RWPE1 (cell line): ENCODE measurements at regions not wholly inside any gene's neighbourhood (a gene's known extent, or its start where the extent isn't known, plus 50 kb on each side); places are given as distances from the start of the nearest gene placed in this dataset.

Source experiments
- CTCF ChIA-PET: fragments of 350-600 bp; sonication (Branson Sonifier 250); formaldehyde crosslinking; extraction: SDS; loops from one replicate; lab custom pipeline; 2021; lab: Yijun Ruan, JAX
- POLR2A ChIA-PET: fragments of 400-600 bp; formaldehyde crosslinking; extraction: SDS; loops from one replicate; lab custom pipeline; 2020; ENCODE audit warnings: antibody characterized with exemption; ENCODE audit not compliant: low non-redundant PET; lab: Yijun Ruan, JAX
- DNase-seq: peaks from one replicate; pipeline ENCODE4 v3.0.0; 2012; ENCODE audit warnings: low spot score
- H3K27ac ChIP-seq: fragments of 450-650 bp; 2 replicates; pipeline ENCODE4 v1.5.1; 2017
- CTCF ChIP-seq: fragments of 450-650 bp; conservative IDR thresholded peaks from 2 replicates; pipeline ENCODE4 v1.5.1; 2017; ENCODE audit warnings: low read depth, mild to moderate bottlenecking

- ChIA-PET CTCF (no interaction called here), POLR2A (no interaction called here)
- no peak overlapping the region for H3K27ac ChIP-seq
- TF ChIP-seq CTCF = no peak
- no peak for DNase-seq
Observed at GRCh38 chr2:235155163-235155562, 203.3 kb downstream of the SH3BP4 start.

GRCh38 chr2:235156055-235156454, 204.2 kb downstream of the SH3BP4 start:
- POLR2A ChIA-PET = no interaction called here
- DNase-seq = no peak

GRCh38 chr2:235157746-235158482, 206.1 kb downstream of the SH3BP4 start:
- DNase-seq = no peak
- ChIA-PET POLR2A (no interaction called here), CTCF (interaction anchor here (1.0 kb wide), 2 partner anchors 45 to 1163 kb away, joined by 3 read pairs; no protein-coding TSS in a partner anchor)
- no peak for TF ChIP-seq CTCF
- H3K27ac ChIP-seq = no peak overlapping the region

More at GRCh38 chr2:235156055-235156454, 204.2 kb downstream of the SH3BP4 start:
- no peak for TF ChIP-seq CTCF
- H3K27ac ChIP-seq = no peak overlapping the region
- CTCF ChIA-PET = no interaction called here

GRCh38 chr2:235160281-235160810, 208.5 kb downstream of the SH3BP4 start:
- no peak for DNase-seq
- CTCF ChIA-PET = no interaction called here
- no peak for TF ChIP-seq CTCF
- no peak overlapping the region for H3K27ac ChIP-seq
- POLR2A ChIA-PET = no interaction called here

- TF ChIP-seq CTCF = no peak
- DNase-seq = no peak
- no peak overlapping the region for H3K27ac ChIP-seq
- ChIA-PET POLR2A (no interaction called here), CTCF (no interaction called here)
Observed at GRCh38 chr2:235161565-235161964, 209.7 kb downstream of the SH3BP4 start.

GRCh38 chr2:235162082-235162836, 210.4 kb downstream of the SH3BP4 start:
- no peak for DNase-seq
- ChIA-PET POLR2A (no interaction called here), CTCF (interaction anchor here (0.7 kb wide), 1 partner anchor 232 kb away, joined by 3 read pairs; no protein-coding TSS in a partner anchor)
- H3K27ac ChIP-seq = no peak overlapping the region
- TF ChIP-seq CTCF = no peak
